ENCODE measurements at regions not wholly inside any gene's neighbourhood (a gene's known extent, or its start where the extent isn't known, plus 50 kb on each side); places are given as distances from the start of the nearest gene placed in this dataset.

- Histone ChIP-seq H4K20me1 (ENCODE audit: insufficient read depth) (no peaks in the 10 kb centered on the region), H3K4me1 (ENCODE audit: control insufficient read depth in 1 of 2, insufficient read depth in 2 of 2, low read length in 2 of 2) (no peaks in the 10 kb centered on the region), H2AFZ (ENCODE audit: low read depth, low read length, poor library complexity, severe bottlenecking) (no peak overlapping the region), H3K9me2 (ENCODE audit: insufficient read depth) (no peaks in the 10 kb centered on the region), H3K36me3 (ENCODE audit: control insufficient read depth in 1 of 2, insufficient read depth in 2 of 2, low read length in 2 of 2) (no peaks in the 10 kb centered on the region), H3K79me2 (ENCODE audit: insufficient read depth, low read length) (no peaks in the 10 kb centered on the region), H3K4me2 (ENCODE audit: low read length) (no peak overlapping the region), H3K4me3 (replicated peaks in 1 of 2; ENCODE audit: low read depth in 1 of 2, low read length in 2 of 2) (no peak overlapping the region), H3K9ac (ENCODE audit: low read length) (no peak overlapping the region), H3K27me3 (ENCODE audit: insufficient read depth, low read length) (no peaks in the 10 kb centered on the region), H3K27ac (ENCODE audit: low read depth, low read length) (no peak overlapping the region), H3K9me3 (ENCODE audit: control insufficient read depth in 1 of 2, insufficient read depth in 1 of 2, low read depth in 1 of 2, low read length in 2 of 2) (peaks cover 12 to 29% of the 10 kb centered on the region in 2 experiments; a peak in 2 of 4 replicates)
- ChIA-PET CTCF (no interaction called here), POLR2A (no interaction called here), RAD21 (ENCODE audit: low non-redundant PET in 1 of 2, low total read pairs in 2 of 2, uncharacterized antibody in 2 of 2, unreplicated experiment in 2 of 2) (no interaction called here)
- intact Hi-C loops (cut with micrococcal nuclease): no loop called here
- ATAC-seq: no peak
- TF ChIP-seq CBX3 (IDR thresholded peaks at IDR 0.05; ENCODE audit: low read depth): no peak
- no peak for TF ChIP-seq POLR2AphosphoS5 (IDR thresholded peaks at IDR 0.05; ENCODE audit: low read depth, low read length)
- no peak for TF ChIP-seq SP1 (IDR thresholded peaks at IDR 0.05; ENCODE audit: low read depth)
- TF ChIP-seq RAD21 (IDR thresholded peaks at IDR 0.05; ENCODE audit: low read depth): no peak
- BruUV-seq (replicated peaks): no TSS peak
- no peak for DNase-seq (ENCODE audit: low read depth, low spot score)
These were observed 569.6 kb upstream of the LARGE1 start for GRCh38 chr22:34489861-34490260.

- H3K4me2 ChIP-seq (ENCODE audit: low read length): no peak overlapping the region
- H3K9me3 ChIP-seq (ENCODE audit: control insufficient read depth in 1 of 2, insufficient read depth in 1 of 2, low read depth in 1 of 2, low read length in 2 of 2): peaks cover 10 to 29% of the 10 kb centered on the region in 2 experiments; a peak in 2 of 4 replicates
- DNase-seq (ENCODE audit: low read depth, low spot score) (no peak), ATAC-seq (no peak)
- no peaks in the 10 kb centered on the region for H3K4me1 ChIP-seq (ENCODE audit: control insufficient read depth in 1 of 2, insufficient read depth in 2 of 2, low read length in 2 of 2)
- BruUV-seq (replicated peaks): no TSS peak
- no peak overlapping the region for H2AFZ ChIP-seq (ENCODE audit: low read depth, low read length, poor library complexity, severe bottlenecking)
- H3K27ac ChIP-seq (ENCODE audit: low read depth, low read length): no peak overlapping the region
- no peak for TF ChIP-seq ATF3 (IDR thresholded peaks at IDR 0.05)
- no peak for TF ChIP-seq TCF7L2 (IDR thresholded peaks at IDR 0.05; ENCODE audit: borderline replicate concordance, extremely low read depth, insufficient read depth, insufficient read length)
- no peak for TF ChIP-seq CBX3 (IDR thresholded peaks at IDR 0.05; ENCODE audit: low read depth)
- no peak for TF ChIP-seq ZFX (IDR thresholded peaks at IDR 0.05)
- TF ChIP-seq CEBPB (IDR thresholded peaks at IDR 0.05; ENCODE audit: low read depth): no peak
- TF ChIP-seq SRF (IDR thresholded peaks at IDR 0.05; ENCODE audit: low read depth): no peak
- H4K20me1 ChIP-seq (ENCODE audit: insufficient read depth): no peaks in the 10 kb centered on the region
- no peaks in the 10 kb centered on the region for H3K79me2 ChIP-seq (ENCODE audit: insufficient read depth, low read length)
- no peaks in the 10 kb centered on the region for H3K9me2 ChIP-seq (ENCODE audit: insufficient read depth)
- no peaks in the 10 kb centered on the region for H3K27me3 ChIP-seq (ENCODE audit: insufficient read depth, low read length)
- no peak overlapping the region for H3K4me3 ChIP-seq (replicated peaks in 1 of 2; ENCODE audit: low read depth in 1 of 2, low read length in 2 of 2)
- H3K36me3 ChIP-seq (ENCODE audit: control insufficient read depth in 1 of 2, insufficient read depth in 2 of 2, low read length in 2 of 2): no peaks in the 10 kb centered on the region
- ChIA-PET RAD21 (ENCODE audit: low non-redundant PET in 1 of 2, low total read pairs in 2 of 2, uncharacterized antibody in 2 of 2, unreplicated experiment in 2 of 2) (no interaction called here), POLR2A (no interaction called here), CTCF (no interaction called here)
- intact Hi-C loops (cut with micrococcal nuclease): no loop called here
- H3K9ac ChIP-seq (ENCODE audit: low read length): no peak overlapping the region
These were observed 570.6 kb upstream of the LARGE1 start for GRCh38 chr22:34490886-34491285.
